K562 (cell line): ENCODE measurements at regions not wholly inside any gene's neighbourhood (a gene's known extent, or its start where the extent isn't known, plus 50 kb on each side); places are given as distances from the start of the nearest gene placed in this dataset.

ENCODE experiments used
- ATAC-seq: fragments of 200-7000 bp; cut with Tn5 transposase; 3 replicates; pipeline ENCODE4 v1.9.1; 2020; ENCODE audit warnings: moderate library complexity
- BruUV-seq: library from RNA; stranded (reverse); fragments of 400-500 nt; replicated peaks from 2 replicates; lab custom pipeline; 2021; lab: Mats Ljungman, UMichigan
- CTCF ChIA-PET: fragments of 300-600 bp; formaldehyde crosslinking; extraction: SDS; loops from one replicate; lab custom pipeline; 2021; ENCODE audit warnings: low intra/inter-chr PET ratio; lab: Yijun Ruan, JAX
- POLR2A ChIA-PET: fragments of 300-600, 350-650 bp; sonication (Branson Sonifier 250); formaldehyde crosslinking; extraction: SDS; loops from one replicate; lab custom pipeline; 2021; ENCODE audit warnings: antibody characterized with exemption, inconsistent platforms; lab: Yijun Ruan, JAX
- DNase-seq, 4 experiments: peaks; one replicate each; pipeline versions ENCODE4 v3.0.0 to v3.0.0-alpha.2; 2011 to 2018; ENCODE audit warnings: low spot score in 3 of 4, mixed read lengths in 3 of 4; ENCODE audit errors: extremely low read depth in 1 of 4
- FAIRE-seq: peaks from 2 replicates; lab custom pipeline; 2011; peaks lifted over from hg19 to GRCh38; lab: Jason Lieb, UNC
- H2AFZ ChIP-seq: 2 replicates; pipeline ENCODE4 v1.6.0; 2011; ENCODE audit warnings: low read depth, low read length, control low read depth, inconsistent platforms
- H3K27ac ChIP-seq: fragments of 200-600 bp; 3 replicates; pipeline ENCODE4 v1.8.0; 2011; ENCODE audit warnings: low read depth, mild to moderate bottlenecking, control low read depth, inconsistent platforms, low read length, moderate library complexity, mixed read lengths; ENCODE audit errors: extremely low read depth
- H3K27me3 ChIP-seq, 2 experiments: fragments of 300-600 bp in 1 of 2; 2 replicates in 1 of 2; 3 replicates in 1 of 2; pipeline versions ENCODE4 v1.6.0 to v1.8.0; 2011; ENCODE audit warnings: inconsistent platforms in 2 of 2, low read length in 2 of 2, mild to moderate bottlenecking in 1 of 2, mixed read lengths in 1 of 2, moderate library complexity in 1 of 2; ENCODE audit not compliant: control insufficient read depth in 2 of 2, insufficient read depth in 2 of 2
- H3K36me3 ChIP-seq: fragments of 300-600 bp; 3 replicates; pipeline ENCODE4 v1.8.0; 2011; ENCODE audit warnings: mild to moderate bottlenecking, low read length, inconsistent platforms; ENCODE audit not compliant: control insufficient read depth, insufficient read depth
- H3K4me1 ChIP-seq, 2 experiments: fragments of 200-600 bp in 1 of 2; replicated peaks in 1 of 2; 2 replicates in 1 of 2; 3 replicates in 1 of 2; pipeline versions ENCODE4 v1.5.1 to v1.8.0; 2011; ENCODE audit warnings: inconsistent platforms in 2 of 2, low read length in 2 of 2, mild to moderate bottlenecking in 1 of 2, mixed read lengths in 1 of 2, moderate library complexity in 1 of 2; ENCODE audit not compliant: control insufficient read depth in 2 of 2, insufficient read depth in 2 of 2
- H3K4me2 ChIP-seq: 2 replicates; pipeline ENCODE4 v1.6.1; 2011; ENCODE audit warnings: low read length, control low read depth, inconsistent platforms, mixed read lengths; ENCODE audit not compliant: insufficient read depth
- H3K4me3 ChIP-seq: fragments of 200-600 bp; sonication (generic), shearing (Covaris generic); 2 replicates; pipeline ENCODE4 v1.5.1; 2016; ENCODE audit warnings: control low read depth, inconsistent platforms
- H3K79me2 ChIP-seq: fragments of 200-600 bp; 3 replicates; pipeline ENCODE4 v1.8.0; 2011; ENCODE audit warnings: low read length, inconsistent platforms; ENCODE audit not compliant: control insufficient read depth, insufficient read depth
- H3K9ac ChIP-seq, 2 experiments: 2 replicates each; pipeline versions ENCODE4 v1.6.0 to v1.6.1; 2011; ENCODE audit warnings: low read depth in 2 of 2, low read length in 2 of 2, control low read depth in 1 of 2, inconsistent platforms in 1 of 2, mild to moderate bottlenecking in 1 of 2, mixed read lengths in 1 of 2; ENCODE audit not compliant: insufficient read depth in 1 of 2
- H3K9me1 ChIP-seq: one replicate; pipeline ENCODE4 v1.6.0; 2011; ENCODE audit warnings: inconsistent platforms, mild to moderate bottlenecking, low read length, moderate library complexity; ENCODE audit not compliant: control insufficient read depth, insufficient read depth
- H3K9me3 ChIP-seq: replicated peaks from 2 replicates; pipeline ENCODE4 v1.5.1; 2011; ENCODE audit warnings: low read depth, low read length, inconsistent platforms; ENCODE audit not compliant: control insufficient read depth, insufficient read depth
- H4K20me1 ChIP-seq: replicated peaks from 2 replicates; pipeline ENCODE4 v1.6.1; 2011; ENCODE audit warnings: low read length, inconsistent platforms, mixed read lengths; ENCODE audit not compliant: control insufficient read depth, insufficient read depth
- BCOR ChIP-seq: fragments of 450-650 bp; IDR thresholded peaks from 2 replicates; pipeline ENCODE4 v1.6.1; 2016
- BMI1 ChIP-seq: fragments of 150-350 bp; IDR thresholded peaks from 2 replicates; pipeline ENCODE4 v1.6.1; 2014; ENCODE audit warnings: low read length
- EGR1 ChIP-seq: fragments of 450-650 bp; conservative IDR thresholded peaks from 2 replicates; pipeline ENCODE4 v1.6.1; 2017; ENCODE audit warnings: mild to moderate bottlenecking
- SAFB ChIP-seq: fragments of 200-400 bp; formaldehyde crosslinking; IDR thresholded peaks from 2 replicates; pipeline ENCODE4 v1.6.1; 2017; ENCODE audit warnings: low read depth, low read length, borderline replicate concordance
- ZKSCAN3 ChIP-seq: fragments of 250-450 bp; sonication (Bioruptor Pico); IDR thresholded peaks from 2 replicates; pipeline ENCODE4 v1.4.0; 2020
- ZNF263 ChIP-seq: sonication (generic); formaldehyde crosslinking; IDR thresholded peaks from 2 replicates; pipeline ENCODE4 v1.8.0; 2022; ENCODE audit warnings: mild to moderate bottlenecking, missing genetic modification reagents, borderline replicate concordance
- ZNF354B ChIP-seq: fragments of 250-450 bp; sonication (Bioruptor Pico); IDR thresholded peaks from 2 replicates; pipeline ENCODE4 v1.4.0; 2020
- WGBS: fragments of 100-300 bp; shearing (Covaris generic); methylation state at CpG from one replicate; pipeline ENCODE4 v1.1.6; 2016; ENCODE audit warnings: low coverage, mixed read lengths; ENCODE audit not compliant: insufficient coverage; ENCODE audit errors: missing lambda C conversion rate; 5-methylcytosine and 5-hydroxymethylcytosine counted together
- in situ Hi-C: fragments of 300-500 bp; cut with MboI; formaldehyde crosslinking; loops from 4 replicates; pipeline ENCODE4 v1.15.0; 2018; ENCODE audit warnings: inconsistent platforms, mixed read lengths
- intact Hi-C: fragments of 100-400 bp; cut with micrococcal nuclease; formaldehyde crosslinking; loops from 2 replicates; pipeline ENCODE4 v1.14.2; 2022
- TF ChIP-seq, protein P1 (sequence below): sonication (generic); formaldehyde crosslinking; IDR thresholded peaks from 2 replicates; pipeline ENCODE4 v1.8.0; 2022; ENCODE audit warnings: missing genetic modification reagents, mild to moderate bottlenecking, moderate library complexity, borderline replicate concordance
- TF ChIP-seq, protein P2 (sequence below), 2 experiments: IDR thresholded peaks; 2 replicates each; pipeline ENCODE4 v1.6.1; 2011; ENCODE audit warnings: borderline replicate concordance in 1 of 2, control low read depth in 1 of 2, low read depth in 1 of 2, low read length in 1 of 2, mild to moderate bottlenecking in 1 of 2, mixed read lengths in 1 of 2, moderate library complexity in 1 of 2; ENCODE audit not compliant: insufficient read depth in 1 of 2, insufficient read length in 1 of 2, poor library complexity in 1 of 2, severe bottlenecking in 1 of 2; ENCODE audit errors: extremely low read depth in 1 of 2
- TF ChIP-seq, protein P3 (sequence below): fragments of 450-650 bp; IDR thresholded peaks from 2 replicates; pipeline ENCODE4 v1.6.1; 2017; ENCODE audit warnings: antibody characterized with exemption, mild to moderate bottlenecking
- TF ChIP-seq, protein P4 (sequence below): sonication (generic); formaldehyde crosslinking; IDR thresholded peaks from 2 replicates; pipeline ENCODE4 v1.4.0; 2020; ENCODE audit warnings: mild to moderate bottlenecking, missing genetic modification reagents

DNA sequence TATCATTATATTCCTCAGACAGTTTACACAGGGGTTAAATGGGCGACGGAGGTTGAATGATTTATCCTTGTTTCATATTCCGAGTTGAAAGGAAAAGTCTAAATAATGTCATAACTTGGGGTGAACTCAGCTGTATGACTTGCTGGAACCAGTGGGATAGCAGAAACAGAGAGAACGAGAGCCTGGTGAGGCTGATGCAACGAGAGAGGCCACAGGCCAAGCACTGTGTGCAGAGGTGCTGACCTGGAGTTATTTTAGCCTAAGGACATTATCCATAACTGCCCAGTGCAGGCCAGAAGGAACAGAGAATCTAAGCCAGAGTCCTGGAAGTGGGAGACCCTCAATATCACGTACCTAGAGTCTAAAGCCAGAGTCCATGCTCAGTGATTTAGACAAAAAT, 394.9 kb downstream of the MAFB start:
- in situ Hi-C loops (no loop called here), intact Hi-C loops (no loop called here)
- no peaks in the 10 kb centered on the region for H4K20me1 ChIP-seq
- no peak overlapping the region for H3K4me2 ChIP-seq
- no peak overlapping the region for H2AFZ ChIP-seq
- no peak overlapping the region for H3K9ac ChIP-seq
- ChIA-PET CTCF (no interaction called here), POLR2A (no interaction called here)
- H3K27ac ChIP-seq, result no peak overlapping the region
- 0% methylated on average over 6 of the region's 6 CpGs for WGBS
- H3K4me3 ChIP-seq, result no peak overlapping the region
- no peaks in the 10 kb centered on the region for H3K9me1 ChIP-seq
- FAIRE-seq, result no peak
- no peak for DNase-seq
- H3K36me3 ChIP-seq, result no peaks in the 10 kb centered on the region
- BruUV-seq, result no TSS peak
- no peaks in the 10 kb centered on the region for H3K27me3 ChIP-seq
- H3K4me1 ChIP-seq, result no peaks in the 10 kb centered on the region
- ATAC-seq, result no peak
- no peaks in the 10 kb centered on the region for H3K9me3 ChIP-seq
- no peaks in the 10 kb centered on the region for H3K79me2 ChIP-seq
- TF ChIP-seq SAFB (no peak), BCOR (no peak), ZNF354B (CRISPR knock-in tag) (no peak), ZKSCAN3 (CRISPR knock-in tag) (no peak), BMI1 (no peak), ZNF263 (CRISPR knock-in tag) (no peak), EGR1 (no peak)
- TF ChIP-seq, protein P1, sequence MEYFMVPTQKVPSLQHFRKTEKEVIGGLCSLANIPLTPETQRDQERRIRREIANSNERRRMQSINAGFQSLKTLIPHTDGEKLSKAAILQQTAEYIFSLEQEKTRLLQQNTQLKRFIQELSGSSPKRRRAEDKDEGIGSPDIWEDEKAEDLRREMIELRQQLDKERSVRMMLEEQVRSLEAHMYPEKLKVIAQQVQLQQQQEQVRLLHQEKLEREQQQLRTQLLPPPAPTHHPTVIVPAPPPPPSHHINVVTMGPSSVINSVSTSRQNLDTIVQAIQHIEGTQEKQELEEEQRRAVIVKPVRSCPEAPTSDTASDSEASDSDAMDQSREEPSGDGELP, result no peak
- TF ChIP-seq, protein P2, sequence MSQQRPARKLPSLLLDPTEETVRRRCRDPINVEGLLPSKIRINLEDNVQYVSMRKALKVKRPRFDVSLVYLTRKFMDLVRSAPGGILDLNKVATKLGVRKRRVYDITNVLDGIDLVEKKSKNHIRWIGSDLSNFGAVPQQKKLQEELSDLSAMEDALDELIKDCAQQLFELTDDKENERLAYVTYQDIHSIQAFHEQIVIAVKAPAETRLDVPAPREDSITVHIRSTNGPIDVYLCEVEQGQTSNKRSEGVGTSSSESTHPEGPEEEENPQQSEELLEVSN (IDR thresholded peaks at IDR 0.05; ENCODE audit: borderline replicate concordance in 1 of 2, extremely low read depth in 1 of 2, insufficient read depth in 1 of 2, insufficient read length in 1 of 2, low read depth in 1 of 2, low read length in 1 of 2, poor library complexity in 1 of 2, severe bottlenecking in 1 of 2), result no peak
- TF ChIP-seq, protein P3, sequence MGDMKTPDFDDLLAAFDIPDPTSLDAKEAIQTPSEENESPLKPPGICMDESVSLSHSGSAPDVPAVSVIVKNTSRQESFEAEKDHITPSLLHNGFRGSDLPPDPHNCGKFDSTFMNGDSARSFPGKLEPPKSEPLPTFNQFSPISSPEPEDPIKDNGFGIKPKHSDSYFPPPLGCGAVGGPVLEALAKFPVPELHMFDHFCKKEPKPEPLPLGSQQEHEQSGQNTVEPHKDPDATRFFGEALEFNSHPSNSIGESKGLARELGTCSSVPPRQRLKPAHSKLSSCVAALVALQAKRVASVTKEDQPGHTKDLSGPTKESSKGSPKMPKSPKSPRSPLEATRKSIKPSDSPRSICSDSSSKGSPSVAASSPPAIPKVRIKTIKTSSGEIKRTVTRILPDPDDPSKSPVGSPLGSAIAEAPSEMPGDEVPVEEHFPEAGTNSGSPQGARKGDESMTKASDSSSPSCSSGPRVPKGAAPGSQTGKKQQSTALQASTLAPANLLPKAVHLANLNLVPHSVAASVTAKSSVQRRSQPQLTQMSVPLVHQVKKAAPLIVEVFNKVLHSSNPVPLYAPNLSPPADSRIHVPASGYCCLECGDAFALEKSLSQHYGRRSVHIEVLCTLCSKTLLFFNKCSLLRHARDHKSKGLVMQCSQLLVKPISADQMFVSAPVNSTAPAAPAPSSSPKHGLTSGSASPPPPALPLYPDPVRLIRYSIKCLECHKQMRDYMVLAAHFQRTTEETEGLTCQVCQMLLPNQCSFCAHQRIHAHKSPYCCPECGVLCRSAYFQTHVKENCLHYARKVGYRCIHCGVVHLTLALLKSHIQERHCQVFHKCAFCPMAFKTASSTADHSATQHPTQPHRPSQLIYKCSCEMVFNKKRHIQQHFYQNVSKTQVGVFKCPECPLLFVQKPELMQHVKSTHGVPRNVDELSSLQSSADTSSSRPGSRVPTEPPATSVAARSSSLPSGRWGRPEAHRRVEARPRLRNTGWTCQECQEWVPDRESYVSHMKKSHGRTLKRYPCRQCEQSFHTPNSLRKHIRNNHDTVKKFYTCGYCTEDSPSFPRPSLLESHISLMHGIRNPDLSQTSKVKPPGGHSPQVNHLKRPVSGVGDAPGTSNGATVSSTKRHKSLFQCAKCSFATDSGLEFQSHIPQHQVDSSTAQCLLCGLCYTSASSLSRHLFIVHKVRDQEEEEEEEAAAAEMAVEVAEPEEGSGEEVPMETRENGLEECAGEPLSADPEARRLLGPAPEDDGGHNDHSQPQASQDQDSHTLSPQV, result no peak
- TF ChIP-seq, protein P4, sequence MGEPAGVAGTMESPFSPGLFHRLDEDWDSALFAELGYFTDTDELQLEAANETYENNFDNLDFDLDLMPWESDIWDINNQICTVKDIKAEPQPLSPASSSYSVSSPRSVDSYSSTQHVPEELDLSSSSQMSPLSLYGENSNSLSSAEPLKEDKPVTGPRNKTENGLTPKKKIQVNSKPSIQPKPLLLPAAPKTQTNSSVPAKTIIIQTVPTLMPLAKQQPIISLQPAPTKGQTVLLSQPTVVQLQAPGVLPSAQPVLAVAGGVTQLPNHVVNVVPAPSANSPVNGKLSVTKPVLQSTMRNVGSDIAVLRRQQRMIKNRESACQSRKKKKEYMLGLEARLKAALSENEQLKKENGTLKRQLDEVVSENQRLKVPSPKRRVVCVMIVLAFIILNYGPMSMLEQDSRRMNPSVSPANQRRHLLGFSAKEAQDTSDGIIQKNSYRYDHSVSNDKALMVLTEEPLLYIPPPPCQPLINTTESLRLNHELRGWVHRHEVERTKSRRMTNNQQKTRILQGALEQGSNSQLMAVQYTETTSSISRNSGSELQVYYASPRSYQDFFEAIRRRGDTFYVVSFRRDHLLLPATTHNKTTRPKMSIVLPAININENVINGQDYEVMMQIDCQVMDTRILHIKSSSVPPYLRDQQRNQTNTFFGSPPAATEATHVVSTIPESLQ (CRISPR knock-in tag), result no peak
